Lung (tissue), 11 donors: ENCODE measurements at regions not wholly inside any gene's neighbourhood (a gene's known extent, or its start where the extent isn't known, plus 50 kb on each side); places are given as distances from the start of the nearest gene placed in this dataset.

ENCODE experiments used
- ATAC-seq: fragments of 200-7000 bp; cut with Tn5 transposase; one replicate; pipeline ENCODE4 v1.9.1; 2020; ENCODE audit warnings: moderate number of reproducible peaks; ENCODE audit not compliant: insufficient read depth, low FRiP score
- DNase-seq, 3 donors: peaks; one replicate each; pipeline ENCODE4 v3.0.0-alpha.2; 2013 to 2017
- H3K27ac ChIP-seq, 2 donors: one replicate each; pipeline ENCODE4 v1.5.1; 2013; ENCODE audit warnings: mild to moderate bottlenecking in 2 of 2, moderate library complexity in 2 of 2, control low read depth in 1 of 2, inconsistent platforms in 1 of 2, low read depth in 1 of 2, low read length in 1 of 2
- H3K27me3 ChIP-seq, 3 donors: one replicate each; pipeline ENCODE4 v1.5.1; 2013; ENCODE audit warnings: low read length in 2 of 3; ENCODE audit not compliant: control insufficient read depth in 3 of 3, insufficient read depth in 3 of 3
- H3K36me3 ChIP-seq, 4 donors: one replicate each; pipeline ENCODE4 v1.5.1; 2013; ENCODE audit warnings: low read length in 4 of 4, mild to moderate bottlenecking in 1 of 4, moderate library complexity in 1 of 4; ENCODE audit not compliant: control insufficient read depth in 4 of 4, insufficient read depth in 4 of 4
- H3K4me1 ChIP-seq, 5 donors: one replicate each; pipeline ENCODE4 v1.5.1; 2013; ENCODE audit warnings: low read length in 5 of 5, mild to moderate bottlenecking in 2 of 5, moderate library complexity in 1 of 5; ENCODE audit not compliant: control insufficient read depth in 5 of 5, insufficient read depth in 5 of 5
- H3K4me3 ChIP-seq: one replicate; pipeline ENCODE4 v1.5.1; 2013; ENCODE audit warnings: mild to moderate bottlenecking, control low read depth, moderate library complexity
- H3K9ac ChIP-seq, 2 donors: one replicate each; pipeline ENCODE4 v1.5.1; 2013; ENCODE audit warnings: low read length in 2 of 2, control low read depth in 1 of 2; ENCODE audit not compliant: insufficient read depth in 1 of 2
- H3K9me3 ChIP-seq, 4 donors: one replicate each; pipeline ENCODE4 v1.5.1; 2013; ENCODE audit warnings: low read length in 3 of 4, mild to moderate bottlenecking in 1 of 4, moderate library complexity in 1 of 4; ENCODE audit not compliant: control insufficient read depth in 4 of 4, insufficient read depth in 3 of 4
- CTCF ChIP-seq: IDR thresholded peaks from 2 replicates; pipeline ENCODE4 v1.5.1; 2012; ENCODE audit warnings: mild to moderate bottlenecking; ENCODE audit errors: control extremely low read depth, extremely low read depth
- WGBS, 2 donors: extraction: QIAGEN DNeasy Blood & Tissue Kit; methylation state at CpG; one replicate each; pipeline ENCODE4 v1.1.7; 2013; 5-methylcytosine and 5-hydroxymethylcytosine counted together
- donor health status: control.
- donor health status: control.
- donor health status: Bipolar disorder and iron deficiency.
- donor health status: healthy.
- donor health status: DM: yes; HTN: yes; CAD: no.

DNA sequence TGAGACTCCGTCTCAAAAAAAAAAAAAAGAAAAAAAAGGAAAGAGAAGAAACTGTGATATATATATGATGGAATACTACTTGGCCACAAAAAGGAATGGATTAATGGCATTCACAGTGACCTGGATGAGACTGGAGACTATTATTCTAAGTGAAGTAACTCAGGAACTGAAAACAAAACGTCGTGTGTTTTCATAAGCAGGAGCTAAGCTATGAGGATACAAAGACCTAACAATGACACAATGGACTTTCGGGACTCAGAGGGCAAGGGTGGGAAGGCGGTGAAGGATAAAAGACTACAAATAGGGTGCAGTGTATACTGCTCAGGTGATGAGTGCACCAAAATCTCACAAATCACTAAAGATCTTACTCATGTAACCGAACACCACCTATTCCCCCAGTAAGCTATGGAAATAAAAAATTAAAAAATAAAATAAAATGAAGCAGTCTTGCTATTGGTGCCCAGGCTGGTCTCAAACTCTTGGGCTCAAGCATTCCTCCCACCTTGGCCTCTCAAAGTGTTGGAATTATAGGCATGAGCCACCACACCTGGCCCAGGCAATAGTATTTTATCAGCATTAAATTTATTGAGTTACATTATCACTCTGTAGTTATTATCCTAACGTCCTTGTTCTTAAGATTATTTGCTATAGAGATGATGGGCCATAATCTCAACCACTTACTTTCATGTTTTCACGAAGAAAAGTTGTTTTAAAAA is 71.5 kb upstream of the GPBP1 start:
- 81 to 88% methylated on average over 8 of the region's 8 CpGs for WGBS, 2 donors
- ATAC-seq (no peak), DNase-seq (peak in 1 of 3 donors; percentile 2)
- no peak overlapping the region for H3K27ac ChIP-seq
- H3K4me1 ChIP-seq = no peaks in the 10 kb centered on the region
- peaks cover 0 to 3% (median 0%) of the 10 kb centered on the region in 3 donors for H3K27me3 ChIP-seq
- no peak overlapping the region for H3K4me3 ChIP-seq
- TF ChIP-seq CTCF = no peak
- H3K36me3 ChIP-seq = no peaks in the 10 kb centered on the region
- peaks cover 0 to 3% (median 0%) of the 10 kb centered on the region in 4 donors for H3K9me3 ChIP-seq
- H3K9ac ChIP-seq = no peak overlapping the region

DNA sequence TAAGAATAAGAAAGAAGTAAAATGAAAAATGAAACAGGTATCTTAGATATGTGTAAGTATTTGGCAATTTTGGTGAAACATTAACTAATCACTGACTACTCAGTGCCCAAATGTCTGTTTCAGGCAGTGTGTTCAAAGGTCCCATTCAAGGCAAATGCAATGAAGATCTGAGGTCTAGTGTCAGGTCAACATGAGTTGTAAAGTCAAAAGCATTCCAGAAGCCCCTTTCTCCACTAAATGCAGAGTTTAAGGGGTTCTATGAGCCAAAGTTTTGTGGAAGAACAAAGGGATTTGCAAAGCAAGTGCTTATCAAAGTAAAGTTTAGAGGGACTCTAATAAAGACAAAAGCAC is 71.0 kb upstream of the GPBP1 start:
- H3K27ac ChIP-seq = no peak overlapping the region
- no peak overlapping the region for H3K4me3 ChIP-seq
- H3K36me3 ChIP-seq = no peaks in the 10 kb centered on the region
- ATAC-seq = no peak
- no peak overlapping the region for H3K9ac ChIP-seq
- no peaks in the 10 kb centered on the region for H3K4me1 ChIP-seq
- peak in 2 of 3 donors; percentile 1 to 27 for DNase-seq
- H3K27me3 ChIP-seq = peaks cover 0 to 5% (median 0%) of the 10 kb centered on the region in 3 donors
- no peak for TF ChIP-seq CTCF
- H3K9me3 ChIP-seq = no peaks in the 10 kb centered on the region

DNA sequence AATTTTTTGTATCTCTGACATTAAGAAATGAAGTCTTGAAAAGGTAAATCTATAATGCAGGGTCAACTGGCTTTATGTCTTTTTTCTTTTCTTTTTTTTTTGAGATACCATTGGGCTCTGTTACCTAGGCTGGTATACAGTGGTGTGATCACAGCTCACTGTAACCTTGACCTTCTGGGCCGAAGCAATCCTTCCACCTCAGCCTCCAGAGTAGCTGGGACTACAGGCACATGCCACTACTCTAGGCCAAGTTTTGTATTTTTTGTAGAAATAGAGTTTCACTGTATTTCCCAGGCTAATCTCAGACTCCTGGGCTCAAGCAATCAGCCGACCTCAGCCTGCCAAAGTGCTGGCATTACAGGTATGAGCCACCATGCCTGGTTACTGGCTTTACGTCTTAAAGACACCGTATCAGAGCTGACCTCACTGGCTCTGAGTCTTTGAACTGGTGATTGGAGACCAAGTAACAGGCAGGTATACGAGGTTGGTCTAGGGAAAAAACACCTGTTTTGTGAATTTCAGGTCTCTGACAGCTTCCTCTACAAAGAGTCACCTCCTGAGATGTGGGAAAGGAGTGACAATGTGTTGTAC is 70.4 kb upstream of the GPBP1 start:
- H3K27me3 ChIP-seq = peaks cover 0 to 5% (median 0%) of the 10 kb centered on the region in 3 donors
- no peaks in the 10 kb centered on the region for H3K9me3 ChIP-seq
- no peak overlapping the region for H3K27ac ChIP-seq
- H3K36me3 ChIP-seq = no peaks in the 10 kb centered on the region
- H3K4me3 ChIP-seq = no peak overlapping the region
- H3K9ac ChIP-seq = no peak overlapping the region
- WGBS, 2 donors = 88 to 94% methylated on average over 5 of the region's 5 CpGs
- TF ChIP-seq CTCF = no peak
- no peak for ATAC-seq
- H3K4me1 ChIP-seq = no peaks in the 10 kb centered on the region
- DNase-seq = no peak
